Activated CD8-positive, alpha-beta T cell treated with anti-CD3 and anti-CD28 coated beads for 36 hours (primary cell): ENCODE measurements at regions not wholly inside any gene's neighbourhood (a gene's known extent, or its start where the extent isn't known, plus 50 kb on each side); places are given as distances from the start of the nearest gene placed in this dataset.

Source experiments
- ATAC-seq: fragments of 200-7000 bp; cut with Tn5 transposase; one replicate; pipeline ENCODE4 v1.10.0; 2021; ENCODE audit warnings: mild to moderate bottlenecking, moderate library complexity
- CTCF ChIA-PET: fragments of 350-600 bp; sonication (Branson Sonifier 250); formaldehyde crosslinking; loops from one replicate; lab custom pipeline; 2021; ENCODE audit warnings: antibody characterized with exemption; lab: Charles Lee
- POLR2A ChIA-PET: fragments of 350-600 bp; sonication (Branson Sonifier 250); formaldehyde crosslinking; loops from one replicate; lab custom pipeline; 2021; ENCODE audit warnings: antibody characterized with exemption; lab: Charles Lee
- DNase-seq: peaks from one replicate; pipeline ENCODE4 v3.0.0-alpha.2; 2020
- H3K27ac Mint-ChIP-seq: one replicate; pipeline ENCODE4 v1.8.0; 2021; ENCODE audit warnings: mild to moderate bottlenecking, mixed read lengths
- H3K27me3 Mint-ChIP-seq: one replicate; pipeline ENCODE4 v1.8.0; 2021; ENCODE audit warnings: mixed read lengths
- H3K36me3 Mint-ChIP-seq: one replicate; pipeline ENCODE4 v1.8.0; 2021; ENCODE audit warnings: low read depth, mixed read lengths
- H3K4me1 Mint-ChIP-seq: one replicate; pipeline ENCODE4 v1.8.0; 2021; ENCODE audit warnings: low read depth, mixed read lengths
- H3K4me3 Mint-ChIP-seq: one replicate; pipeline ENCODE4 v1.8.0; 2021; ENCODE audit warnings: mild to moderate bottlenecking, moderate library complexity, mixed read lengths
- H3K9me3 Mint-ChIP-seq: one replicate; pipeline ENCODE4 v1.8.0; 2021; ENCODE audit warnings: mixed read lengths
- CTCF ChIP-seq: fragments of 200-600 bp; IDR thresholded peaks from one replicate; pipeline ENCODE4 v1.8.0; 2022; ENCODE audit warnings: antibody characterized with exemption, mild to moderate bottlenecking
- intact Hi-C: fragments of 100-400 bp; cut with micrococcal nuclease; formaldehyde crosslinking; loops from one replicate; pipeline ENCODE4 v1.10.0; 2022

DNA sequence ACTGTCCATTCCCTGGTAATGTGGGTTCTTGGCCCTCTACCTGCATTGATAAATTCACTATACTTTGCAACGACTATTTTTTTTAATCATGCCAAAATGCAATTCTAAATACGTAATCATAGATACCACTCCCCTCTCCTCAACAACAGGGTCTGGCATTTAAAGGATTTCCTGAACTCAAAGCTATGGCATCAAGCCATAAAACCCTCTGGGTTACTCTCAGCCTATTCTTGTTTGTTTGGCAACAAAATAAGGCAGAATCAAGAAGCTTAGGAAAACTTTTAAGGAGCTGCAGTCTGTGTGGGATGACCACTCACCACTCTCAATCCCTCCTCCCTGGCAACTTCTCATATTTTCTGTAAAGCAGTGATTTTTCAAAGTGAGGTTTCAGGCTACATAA is 669.9 kb upstream of the ID4 start:
- CTCF ChIA-PET: no interaction called here
- no peak overlapping the region for H3K4me3 Mint-ChIP-seq
- H3K27ac Mint-ChIP-seq: no peak overlapping the region
- no peaks in the 10 kb centered on the region for H3K36me3 Mint-ChIP-seq
- ATAC-seq (no peak), DNase-seq (no peak)
- no peaks in the 10 kb centered on the region for H3K4me1 Mint-ChIP-seq
- peaks cover 2% of the 10 kb centered on the region for H3K9me3 Mint-ChIP-seq
- intact Hi-C loops: no loop called here
- POLR2A ChIA-PET: no interaction called here
- H3K27me3 Mint-ChIP-seq: no peaks in the 10 kb centered on the region
- no peak for TF ChIP-seq CTCF

GRCh38 chr6:19169366-19169765 is 667.8 kb upstream of the ID4 start:
- H3K4me3 Mint-ChIP-seq: no peak overlapping the region
- H3K4me1 Mint-ChIP-seq: no peaks in the 10 kb centered on the region
- ChIA-PET POLR2A (no interaction called here), CTCF (no interaction called here)
- DNase-seq: no peak
- intact Hi-C loops: no loop called here
- no peak overlapping the region for H3K27ac Mint-ChIP-seq
- no peaks in the 10 kb centered on the region for H3K36me3 Mint-ChIP-seq
- peaks cover 4% of the 10 kb centered on the region for H3K9me3 Mint-ChIP-seq
- TF ChIP-seq CTCF: no peak
- ATAC-seq: no peak
- H3K27me3 Mint-ChIP-seq: no peaks in the 10 kb centered on the region

DNA sequence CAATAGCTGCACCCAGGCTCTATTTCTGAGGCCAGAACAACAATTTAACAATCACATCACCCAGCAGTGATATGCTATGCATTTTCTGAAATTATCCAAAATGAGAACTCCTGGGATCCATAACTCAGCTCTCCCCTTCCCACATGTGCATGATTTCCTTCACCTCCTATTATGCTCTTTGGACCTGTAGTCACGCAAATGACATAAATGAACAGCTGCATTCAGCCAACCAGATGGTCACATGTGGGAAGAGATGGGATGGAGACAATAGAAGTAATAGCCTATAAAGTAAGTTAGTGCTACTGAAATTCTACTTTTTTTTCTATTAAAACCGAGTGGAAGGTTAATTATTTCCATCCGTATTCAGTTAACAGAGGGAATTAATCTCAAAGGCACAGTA is 662.1 kb upstream of the ID4 start:
- intact Hi-C loops: no loop called here
- CTCF ChIA-PET: no interaction called here
- H3K36me3 Mint-ChIP-seq: no peaks in the 10 kb centered on the region
- POLR2A ChIA-PET: no interaction called here
- H3K27ac Mint-ChIP-seq: no peak overlapping the region
- no peaks in the 10 kb centered on the region for H3K4me1 Mint-ChIP-seq
- no peak overlapping the region for H3K4me3 Mint-ChIP-seq
- DNase-seq (no peak), ATAC-seq (no peak)
- H3K9me3 Mint-ChIP-seq: peaks cover 18% of the 10 kb centered on the region
- no peaks in the 10 kb centered on the region for H3K27me3 Mint-ChIP-seq
- no peak for TF ChIP-seq CTCF

GRCh38 chr6:19180348-19181072 is 656.7 kb upstream of the ID4 start:
- TF ChIP-seq CTCF: no peak
- Mint-ChIP-seq H3K4me1 (no peaks in the 10 kb centered on the region), H3K4me3 (no peak overlapping the region), H3K9me3 (peaks cover 29% of the 10 kb centered on the region), H3K27ac (no peak overlapping the region), H3K27me3 (no peaks in the 10 kb centered on the region), H3K36me3 (no peaks in the 10 kb centered on the region)
- intact Hi-C loops: no loop called here
- POLR2A ChIA-PET: no interaction called here
- CTCF ChIA-PET: no interaction called here
- ATAC-seq: no peak
- no peak for DNase-seq

DNA sequence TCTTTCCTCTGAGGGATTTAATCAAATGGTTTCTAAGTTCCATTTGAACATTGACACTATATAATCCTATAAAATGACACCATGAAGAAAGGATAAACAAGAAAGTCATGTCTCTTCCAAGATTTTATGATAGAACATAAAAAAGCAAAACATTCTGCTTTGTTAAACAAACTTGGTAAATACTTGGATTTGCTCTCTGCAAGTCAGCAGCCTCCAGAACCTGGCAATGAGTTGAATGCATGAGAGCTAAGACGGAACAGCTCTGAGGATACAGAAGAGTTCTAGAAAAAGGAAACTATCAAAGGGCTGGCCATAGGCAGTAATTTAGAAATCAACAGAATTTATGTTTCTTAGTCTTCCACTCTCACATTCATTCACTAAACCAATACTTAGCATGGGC is 656.0 kb upstream of the ID4 start:
- intact Hi-C loops: no loop called here
- ATAC-seq: no peak
- H3K36me3 Mint-ChIP-seq: no peaks in the 10 kb centered on the region
- H3K27ac Mint-ChIP-seq: no peak overlapping the region
- POLR2A ChIA-PET: no interaction called here
- H3K27me3 Mint-ChIP-seq: no peaks in the 10 kb centered on the region
- H3K9me3 Mint-ChIP-seq: peaks cover 29% of the 10 kb centered on the region
- H3K4me3 Mint-ChIP-seq: no peak overlapping the region
- no peak for DNase-seq
- TF ChIP-seq CTCF: no peak
- CTCF ChIA-PET: no interaction called here
- no peaks in the 10 kb centered on the region for H3K4me1 Mint-ChIP-seq
